ENCODE measurements at regions not wholly inside any gene's neighbourhood (a gene's known extent, or its start where the extent isn't known, plus 50 kb on each side); places are given as distances from the start of the nearest gene placed in this dataset.

DNA sequence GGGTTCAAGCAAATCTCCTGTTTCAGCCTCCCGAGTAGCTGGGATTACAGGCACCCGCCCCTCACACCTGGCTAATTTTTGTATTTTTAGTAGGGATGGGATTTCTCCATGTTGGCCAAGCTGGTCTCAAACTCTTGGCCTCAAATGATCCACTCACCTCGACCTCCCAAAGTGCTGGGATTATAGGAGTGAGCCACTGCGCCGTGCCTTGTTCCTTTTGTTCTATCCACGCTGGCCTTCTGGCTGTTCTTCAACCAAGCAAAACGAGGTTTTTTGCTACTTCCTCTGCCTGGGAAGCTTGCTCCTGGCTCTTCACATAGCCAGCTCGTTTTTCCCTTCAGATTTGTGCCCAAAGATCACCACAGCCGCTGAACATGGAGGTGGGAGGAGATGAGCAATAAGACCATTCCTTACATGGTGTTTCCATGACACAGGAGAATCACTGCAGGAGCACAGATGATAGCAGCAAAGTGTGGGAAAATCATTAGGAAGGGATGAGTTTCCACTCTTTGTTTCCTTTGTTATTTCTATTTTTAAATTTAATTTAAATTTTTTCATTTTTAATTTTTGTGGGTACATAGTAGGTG lies 201.0 kb upstream of the ZNF217 start:
- Histone ChIP-seq H3K27me3 (no peaks in the 10 kb centered on the region), H3K36me3 (replicated peaks in 1 of 2) (no peaks in the 10 kb centered on the region), H3K4me3 (no peak overlapping the region), H3K27ac (no peak overlapping the region), H3K9me3 (replicated peaks in 1 of 3) (no peaks in the 10 kb centered on the region), H3K4me1 (replicated peaks in 1 of 2) (no peaks in the 10 kb centered on the region)
- no peak for TF ChIP-seq CTCF (IDR thresholded peaks at IDR 0.05)
- TF ChIP-seq POLR2A (IDR thresholded peaks at IDR 0.05): no peak
- WGBS, 4 donors: 69 to 79% (median 73%) methylated on average over 8 to 9 of the region's 9 CpGs
- intact Hi-C loops (cut with DNase I): no loop called here
- DNase-seq: no peak

GRCh38 chr20:53793783-53794383 lies 200.2 kb upstream of the ZNF217 start:
- DNase-seq: no peak
- Histone ChIP-seq H3K9me3 (replicated peaks in 1 of 3) (no peaks in the 10 kb centered on the region), H3K36me3 (replicated peaks in 1 of 2) (no peaks in the 10 kb centered on the region), H3K4me1 (replicated peaks in 1 of 2) (no peaks in the 10 kb centered on the region), H3K27ac (no peak overlapping the region), H3K4me3 (no peak overlapping the region), H3K27me3 (no peaks in the 10 kb centered on the region)
- intact Hi-C loops (cut with DNase I): no loop called here
- 85 to 90% (median 87%) methylated on average over 7 of the region's 7 CpGs for WGBS, 4 donors
- TF ChIP-seq CTCF (IDR thresholded peaks at IDR 0.05): no peak
- no peak for TF ChIP-seq POLR2A (IDR thresholded peaks at IDR 0.05)

- Histone ChIP-seq H3K36me3 (replicated peaks in 1 of 2) (no peaks in the 10 kb centered on the region), H3K9me3 (replicated peaks in 1 of 3) (no peaks in the 10 kb centered on the region), H3K4me3 (no peak overlapping the region), H3K27ac (no peak overlapping the region), H3K27me3 (no peaks in the 10 kb centered on the region), H3K4me1 (replicated peaks in 1 of 2) (no peaks in the 10 kb centered on the region)
- WGBS, 4 donors: 80 to 89% (median 81%) methylated on average over 5 of the region's 5 CpGs
- no peak for DNase-seq
- intact Hi-C loops (cut with DNase I): no loop called here
- no peak for TF ChIP-seq POLR2A (IDR thresholded peaks at IDR 0.05)
- TF ChIP-seq CTCF (IDR thresholded peaks at IDR 0.05): no peak
Observed at GRCh38 chr20:53792946-53793536, 199.4 kb upstream of the ZNF217 start.

GRCh38 chr20:53789989-53790675 lies 196.5 kb upstream of the ZNF217 start:
- Histone ChIP-seq H3K36me3 (replicated peaks in 1 of 2) (no peaks in the 10 kb centered on the region), H3K4me1 (replicated peaks in 1 of 2) (no peaks in the 10 kb centered on the region), H3K9me3 (replicated peaks in 1 of 3) (no peaks in the 10 kb centered on the region), H3K27ac (no peak overlapping the region), H3K27me3 (no peaks in the 10 kb centered on the region), H3K4me3 (no peak overlapping the region)
- TF ChIP-seq CTCF (IDR thresholded peaks at IDR 0.05) (no peak), POLR2A (IDR thresholded peaks at IDR 0.05) (no peak)
- no peak for DNase-seq
- 85 to 92% (median 89%) methylated on average over 10 of the region's 10 CpGs for WGBS, 4 donors
- intact Hi-C loops (cut with DNase I): no loop called here

All from adrenal gland (tissue), 9 donors.